HFFc6 (cell line): ENCODE measurements at regions not wholly inside any gene's neighbourhood (a gene's known extent, or its start where the extent isn't known, plus 50 kb on each side); places are given as distances from the start of the nearest gene placed in this dataset.

Source experiments
- DNase-seq: peaks from one replicate; pipeline ENCODE4 v3.0.0-alpha.2; 2018
- H3K27ac Mint-ChIP-seq: 2 replicates; pipeline ENCODE4 v1.8.0; 2020; ENCODE audit warnings: mild to moderate bottlenecking, mixed read lengths
- H3K27me3 Mint-ChIP-seq: 2 replicates; pipeline ENCODE4 v1.8.0; 2021; ENCODE audit warnings: mild to moderate bottlenecking, moderate library complexity, mixed read lengths; ENCODE audit not compliant: insufficient read depth
- H3K36me3 Mint-ChIP-seq: 2 replicates; pipeline ENCODE4 v1.8.0; 2021; ENCODE audit warnings: low read depth, mixed read lengths
- H3K4me1 Mint-ChIP-seq: 2 replicates; pipeline ENCODE4 v1.8.0; 2020; ENCODE audit warnings: low read depth, mixed read lengths
- H3K4me3 Mint-ChIP-seq: 2 replicates; pipeline ENCODE4 v1.8.0; 2020; ENCODE audit warnings: mild to moderate bottlenecking, moderate library complexity, mixed read lengths
- H3K9me3 Mint-ChIP-seq: 2 replicates; pipeline ENCODE4 v1.8.0; 2020; ENCODE audit warnings: mild to moderate bottlenecking, mixed read lengths
- TF ChIP-seq, protein P1 (sequence below): fragments of 200-600 bp; sonication (generic); IDR thresholded peaks from 2 replicates; pipeline ENCODE4 v1.5.0; 2021; ENCODE audit warnings: antibody characterized with exemption, mild to moderate bottlenecking

DNA sequence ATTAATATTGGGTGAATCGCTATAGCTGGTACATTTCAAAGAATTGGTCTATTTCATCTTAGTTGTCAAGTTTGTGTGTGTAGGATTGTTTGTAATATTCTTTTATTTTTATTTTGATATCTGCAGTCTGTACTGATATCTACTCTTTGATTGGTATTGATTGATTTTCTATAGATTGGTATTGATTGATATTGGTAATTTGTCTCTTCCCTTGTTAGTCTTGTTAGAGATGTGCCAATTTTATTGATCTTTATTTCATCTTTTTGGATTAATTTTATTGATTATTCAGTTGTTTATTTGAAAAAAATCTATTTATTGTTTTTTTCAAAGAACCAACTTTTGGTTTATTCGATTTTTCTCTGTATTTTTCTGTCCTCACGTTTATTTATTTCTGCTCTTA, 61.4 kb downstream of the TM2D3 start:
- Mint-ChIP-seq H3K27me3 (peaks cover 2% of the 10 kb centered on the region; the same call in 1 of the 2 replicates), H3K27ac (no peak overlapping the region), H3K4me1 (no peaks in the 10 kb centered on the region), H3K4me3 (no peak overlapping the region), H3K9me3 (0 out of 2 replicates have a peak, but pooled peaks cover 4% of the 10 kb centered on the region), H3K36me3 (no peaks in the 10 kb centered on the region)
- TF ChIP-seq, protein P1, sequence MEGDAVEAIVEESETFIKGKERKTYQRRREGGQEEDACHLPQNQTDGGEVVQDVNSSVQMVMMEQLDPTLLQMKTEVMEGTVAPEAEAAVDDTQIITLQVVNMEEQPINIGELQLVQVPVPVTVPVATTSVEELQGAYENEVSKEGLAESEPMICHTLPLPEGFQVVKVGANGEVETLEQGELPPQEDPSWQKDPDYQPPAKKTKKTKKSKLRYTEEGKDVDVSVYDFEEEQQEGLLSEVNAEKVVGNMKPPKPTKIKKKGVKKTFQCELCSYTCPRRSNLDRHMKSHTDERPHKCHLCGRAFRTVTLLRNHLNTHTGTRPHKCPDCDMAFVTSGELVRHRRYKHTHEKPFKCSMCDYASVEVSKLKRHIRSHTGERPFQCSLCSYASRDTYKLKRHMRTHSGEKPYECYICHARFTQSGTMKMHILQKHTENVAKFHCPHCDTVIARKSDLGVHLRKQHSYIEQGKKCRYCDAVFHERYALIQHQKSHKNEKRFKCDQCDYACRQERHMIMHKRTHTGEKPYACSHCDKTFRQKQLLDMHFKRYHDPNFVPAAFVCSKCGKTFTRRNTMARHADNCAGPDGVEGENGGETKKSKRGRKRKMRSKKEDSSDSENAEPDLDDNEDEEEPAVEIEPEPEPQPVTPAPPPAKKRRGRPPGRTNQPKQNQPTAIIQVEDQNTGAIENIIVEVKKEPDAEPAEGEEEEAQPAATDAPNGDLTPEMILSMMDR, result no peak
- no peak for DNase-seq

- no peak for DNase-seq
- Mint-ChIP-seq H3K27ac (no peak overlapping the region), H3K4me3 (no peak overlapping the region), H3K4me1 (peaks cover 16% of the 10 kb centered on the region), H3K36me3 (no peaks in the 10 kb centered on the region), H3K9me3 (no peaks in the 10 kb centered on the region; the same call in 1 of the 2 replicates), H3K27me3 (peaks cover 10% of the 10 kb centered on the region)
- TF ChIP-seq, protein P1, result no peak
Measured at GRCh38 chr15:101583284-101583683, 68.9 kb downstream of the TM2D3 start.

DNA sequence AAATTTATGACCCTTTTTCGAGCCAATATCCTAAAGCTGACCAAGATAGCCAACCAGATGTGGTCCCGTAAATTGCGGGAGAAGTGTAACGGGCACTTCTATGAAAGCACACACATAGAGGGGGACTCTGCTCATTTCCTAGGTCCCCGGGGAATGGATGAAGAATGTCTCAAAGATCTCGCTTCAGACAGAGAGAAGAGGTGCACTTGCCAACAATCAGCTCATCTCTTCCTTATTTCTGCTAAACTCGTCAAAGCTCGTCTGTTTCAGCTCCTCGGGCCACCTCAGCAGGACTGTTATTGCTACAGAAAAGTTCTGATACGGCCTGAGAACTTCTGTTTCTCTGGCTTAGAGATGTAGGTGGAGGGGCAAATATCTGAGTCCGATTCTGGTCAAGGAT, 71.8 kb downstream of the TM2D3 start:
- H3K9me3 Mint-ChIP-seq, result peaks cover 5% of the 10 kb centered on the region; the same call in 1 of the 2 replicates
- peaks cover 16% of the 10 kb centered on the region for H3K4me1 Mint-ChIP-seq
- DNase-seq, result no peak
- peaks cover 14% of the 10 kb centered on the region for H3K27me3 Mint-ChIP-seq
- TF ChIP-seq, protein P1, result no peak
- H3K27ac Mint-ChIP-seq, result no peak overlapping the region
- H3K36me3 Mint-ChIP-seq, result no peaks in the 10 kb centered on the region
- no peak overlapping the region for H3K4me3 Mint-ChIP-seq

GRCh38 chr15:101579631-101580163, 72.5 kb downstream of the TM2D3 start:
- Mint-ChIP-seq H3K9me3 (peaks cover 5% of the 10 kb centered on the region; the same call in 1 of the 2 replicates), H3K27ac (no peak overlapping the region), H3K4me1 (peaks cover 22% of the 10 kb centered on the region), H3K36me3 (no peaks in the 10 kb centered on the region), H3K4me3 (no peak overlapping the region), H3K27me3 (peaks cover 14% of the 10 kb centered on the region)
- TF ChIP-seq, protein P1, result no peak
- peak; percentile 3 for DNase-seq

DNA sequence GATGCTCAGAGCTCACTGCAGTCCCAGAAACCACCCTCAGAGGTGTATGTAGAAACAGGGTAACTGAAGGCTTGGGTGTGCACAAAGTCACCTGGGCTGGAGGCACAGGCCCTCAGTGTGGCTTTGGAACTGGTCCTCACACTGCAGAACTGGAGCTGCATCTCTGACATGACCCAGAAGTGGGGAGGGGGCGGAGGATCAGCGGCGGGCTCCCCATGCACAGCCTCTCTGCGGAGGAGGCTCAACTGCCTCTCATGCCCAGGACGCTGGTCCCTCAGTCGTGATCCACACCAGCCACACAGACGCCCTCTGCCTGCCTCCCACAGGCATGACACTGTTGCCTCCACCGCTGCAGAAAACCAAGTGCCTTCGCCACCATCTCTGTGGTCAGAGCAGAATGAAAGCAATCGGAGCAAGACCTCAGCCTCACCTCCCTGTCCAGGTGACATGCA, 73.7 kb downstream of the TM2D3 start:
- H3K4me3 Mint-ChIP-seq, result no peak overlapping the region
- TF ChIP-seq, protein P1, result peak; percentile 55
- H3K9me3 Mint-ChIP-seq, result peaks cover 5% of the 10 kb centered on the region; the same call in 1 of the 2 replicates
- H3K36me3 Mint-ChIP-seq, result no peaks in the 10 kb centered on the region
- H3K4me1 Mint-ChIP-seq, result peaks cover 31% of the 10 kb centered on the region
- H3K27me3 Mint-ChIP-seq, result peaks cover 14% of the 10 kb centered on the region
- DNase-seq, result no peak
- no peak overlapping the region for H3K27ac Mint-ChIP-seq
